Islet precursor cell (in vitro differentiated cells): ENCODE measurements at regions not wholly inside any gene's neighbourhood (a gene's known extent, or its start where the extent isn't known, plus 50 kb on each side); places are given as distances from the start of the nearest gene placed in this dataset.
A peak's percentile ranks its signal among the peaks of the same experiment; 100 is the strongest.

Experiments used
- DNase-seq: peaks from one replicate; pipeline ENCODE4 v3.0.0-alpha.2; 2018

DNA sequence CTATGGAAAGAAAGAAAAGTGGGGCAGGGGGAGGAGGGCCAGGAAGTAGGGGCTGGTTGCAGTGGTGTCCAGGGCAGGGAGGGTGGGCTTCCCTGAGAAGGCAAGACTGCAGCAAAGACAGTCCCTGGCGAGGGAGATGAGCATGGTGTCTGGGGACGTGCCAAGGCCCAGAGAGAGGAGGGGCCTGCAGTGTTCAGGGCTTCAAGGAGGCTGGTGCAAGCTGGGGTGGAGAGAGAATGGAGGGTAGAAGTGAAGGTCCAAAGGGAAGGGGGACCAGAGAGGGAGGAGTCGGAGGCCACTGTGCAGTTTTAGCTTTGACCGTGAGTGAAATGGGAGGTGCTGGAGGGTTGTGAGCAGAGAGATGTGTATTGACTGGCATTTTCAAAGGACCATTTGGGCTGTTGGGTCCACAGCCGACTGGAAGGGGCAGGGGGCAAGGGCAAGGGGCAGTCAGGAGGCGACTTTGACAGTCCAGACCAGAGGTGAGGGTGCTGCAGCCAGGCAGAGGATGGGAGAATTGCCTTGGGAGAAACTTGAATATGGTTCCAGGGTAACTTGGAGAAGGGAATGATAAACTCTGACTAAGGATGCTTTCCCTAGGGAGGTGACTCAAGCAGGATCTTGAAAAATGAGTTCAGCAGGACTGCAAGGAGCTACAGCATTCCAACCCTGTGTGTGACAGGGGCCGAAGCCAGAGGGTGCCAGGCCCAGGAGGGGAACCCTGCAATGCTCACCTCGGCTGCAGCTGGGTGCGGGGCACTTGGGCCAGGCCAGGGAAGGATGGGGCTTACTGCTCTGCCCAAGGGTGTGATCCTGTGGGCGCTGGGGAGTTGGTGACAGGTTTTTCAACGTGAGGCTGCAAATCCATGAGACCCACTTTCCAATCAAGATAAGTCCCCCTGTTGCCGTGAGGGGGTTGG, 177.1 kb upstream of the HAAO start:
- DNase-seq, result peak; percentile 76

GRCh38 chr2:42967959-42968674, 175.7 kb upstream of the HAAO start:
- DNase-seq, result no peak

GRCh38 chr2:42965910-42966309, 173.5 kb upstream of the HAAO start:
- no peak for DNase-seq

- DNase-seq, result no peak
Measured at GRCh38 chr2:42965196-42965595, 172.8 kb upstream of the HAAO start.

DNA sequence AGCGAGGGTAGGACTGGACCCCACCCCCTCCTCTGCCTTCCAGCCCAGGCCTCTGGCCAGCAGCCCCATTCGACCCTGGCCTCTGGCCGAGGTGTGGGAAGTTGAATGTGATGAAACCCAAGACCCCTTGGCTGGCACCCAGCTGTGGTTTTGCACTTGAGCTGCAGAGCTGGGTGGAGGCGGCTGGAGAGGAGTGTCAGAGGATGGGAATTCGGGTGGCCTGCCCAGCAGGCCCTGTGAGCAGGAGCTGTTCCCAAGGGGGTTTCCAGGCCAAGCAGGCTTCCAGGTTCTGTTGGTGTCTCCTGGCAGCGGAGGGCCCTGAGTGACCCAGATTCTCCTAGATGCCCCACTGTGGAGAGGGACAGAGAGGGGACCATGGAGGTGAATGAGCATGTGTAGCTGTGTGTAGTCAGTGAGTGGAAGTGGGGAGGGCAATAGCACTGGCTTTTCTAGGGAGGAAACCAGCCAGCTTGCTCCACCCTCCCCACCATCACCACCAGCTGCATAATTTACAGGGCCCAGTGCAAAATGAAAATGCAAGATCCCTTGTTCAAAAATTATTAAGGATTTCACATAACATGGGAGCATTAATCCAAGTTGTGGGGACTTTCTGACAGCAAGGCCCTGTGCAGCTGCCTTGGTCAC, 172.2 kb upstream of the HAAO start:
- DNase-seq, result no peak

- DNase-seq, result peak; percentile 50
Measured at GRCh38 chr2:42963452-42964068, 171.2 kb upstream of the HAAO start.

- no peak for DNase-seq
Measured at GRCh38 chr2:42962508-42962953, 170.1 kb upstream of the HAAO start.

DNA sequence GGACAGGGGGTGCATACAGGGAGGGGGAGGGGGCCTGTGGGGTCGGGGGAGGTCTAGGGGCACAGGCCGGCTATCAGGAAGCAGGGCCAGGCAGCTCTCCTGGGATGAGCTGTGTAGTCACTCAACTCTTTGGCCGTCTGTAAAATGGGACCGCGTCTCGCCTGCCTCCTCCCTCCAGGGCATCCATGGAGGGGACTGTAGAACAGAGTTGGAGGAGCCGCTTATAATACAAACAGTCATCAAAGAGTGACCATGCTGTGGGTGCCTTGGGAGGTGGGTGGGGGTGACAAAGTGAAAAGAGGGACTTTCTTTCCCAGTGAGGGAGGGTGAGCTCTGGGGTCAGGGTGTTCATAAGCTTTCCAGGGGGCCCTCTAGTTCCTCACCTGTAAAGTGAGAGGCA, 169.6 kb upstream of the HAAO start:
- no peak for DNase-seq

- DNase-seq, result peak; percentile 84
Measured at GRCh38 chr2:42961385-42961811, 169.0 kb upstream of the HAAO start.

DNA sequence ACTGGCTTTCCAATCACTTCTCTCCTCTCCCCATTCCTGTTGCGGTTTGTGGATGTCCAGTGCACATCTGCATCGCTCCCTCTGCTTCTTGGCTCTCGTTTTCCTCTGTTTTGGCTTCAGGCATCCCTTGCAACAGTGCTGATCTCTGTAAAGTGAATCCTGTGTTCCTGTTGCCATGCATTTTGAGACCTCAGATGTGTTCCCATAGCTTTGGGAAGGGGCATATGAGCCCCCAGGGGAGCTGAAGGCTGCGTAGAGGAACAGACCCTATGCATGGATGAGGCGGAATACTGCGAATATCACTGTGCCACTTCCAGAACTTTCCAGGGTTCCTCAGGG, 168.4 kb upstream of the HAAO start:
- no peak for DNase-seq

DNA sequence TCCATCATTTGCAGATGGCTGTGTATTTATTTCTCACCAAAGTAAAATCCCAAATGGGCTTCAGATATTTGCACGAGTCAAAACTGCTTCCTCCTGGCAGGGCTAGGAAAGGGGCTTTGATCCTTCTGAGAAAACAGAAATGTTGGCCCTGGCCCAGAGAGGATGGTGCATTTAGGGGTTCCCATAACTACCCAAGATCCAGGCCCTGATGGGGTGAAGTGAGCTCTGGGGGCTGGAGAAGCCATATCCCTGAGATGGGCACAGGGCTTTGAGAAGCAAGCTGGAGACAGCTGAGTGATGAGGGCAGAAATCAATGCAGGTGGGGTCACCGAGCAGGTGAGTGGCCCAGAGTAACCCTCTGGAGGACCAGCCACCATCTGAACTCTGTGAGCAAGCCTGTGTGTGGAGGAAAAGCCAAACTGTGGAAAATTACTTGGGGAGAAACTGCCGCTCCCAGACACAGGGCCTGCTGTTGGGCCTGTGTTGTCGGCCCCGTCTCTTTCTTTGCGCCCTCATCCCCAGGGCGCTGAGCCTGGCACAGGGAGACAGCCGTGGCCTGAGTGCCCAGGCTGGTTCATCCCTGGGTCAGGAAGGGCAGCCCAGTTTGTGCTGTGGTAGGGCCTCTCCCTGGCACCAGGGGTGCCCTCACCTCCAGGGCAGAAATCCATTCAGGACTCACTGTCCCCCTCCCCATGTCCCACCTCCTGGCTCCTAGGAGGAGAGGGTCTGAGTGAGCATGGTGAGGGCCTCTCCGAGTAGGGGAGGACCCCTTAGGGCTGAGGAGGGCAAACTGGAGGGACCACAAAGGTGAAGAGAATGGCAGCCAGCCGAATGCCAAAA, 167.8 kb upstream of the HAAO start:
- DNase-seq, result no peak

- no peak for DNase-seq
Measured at GRCh38 chr2:42959234-42960001, 167.0 kb upstream of the HAAO start.

DNA sequence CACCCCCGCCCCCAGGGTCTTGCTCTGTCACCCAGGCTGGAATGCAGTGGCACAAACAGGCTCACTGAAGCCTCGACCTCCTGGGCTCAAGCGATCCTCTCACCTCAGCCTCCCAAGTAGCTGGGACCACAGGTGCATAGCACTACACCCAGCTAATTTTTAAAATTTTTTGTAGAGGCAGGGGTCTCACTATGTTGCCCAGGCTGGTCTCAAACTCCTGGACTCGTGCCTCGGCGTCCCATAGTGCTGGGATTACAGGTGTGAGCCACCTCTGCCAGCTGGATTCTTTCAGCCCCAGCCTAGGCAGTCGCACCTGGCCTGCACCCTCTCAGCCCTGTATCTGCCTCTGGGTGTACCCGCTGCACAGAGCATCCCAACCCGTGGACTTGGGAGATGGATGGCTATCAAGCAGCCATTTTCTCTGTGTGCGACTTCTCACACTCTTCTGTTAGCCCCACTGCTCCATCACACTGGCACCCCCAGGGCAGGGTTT, 166.4 kb upstream of the HAAO start:
- no peak for DNase-seq

- DNase-seq, result no peak
Measured at GRCh38 chr2:42957861-42958301, 165.5 kb upstream of the HAAO start.

GRCh38 chr2:42957109-42957860, 164.9 kb upstream of the HAAO start:
- DNase-seq, result no peak

GRCh38 chr2:42954227-42954962, 162.0 kb upstream of the HAAO start:
- peak; percentile 88 for DNase-seq

DNA sequence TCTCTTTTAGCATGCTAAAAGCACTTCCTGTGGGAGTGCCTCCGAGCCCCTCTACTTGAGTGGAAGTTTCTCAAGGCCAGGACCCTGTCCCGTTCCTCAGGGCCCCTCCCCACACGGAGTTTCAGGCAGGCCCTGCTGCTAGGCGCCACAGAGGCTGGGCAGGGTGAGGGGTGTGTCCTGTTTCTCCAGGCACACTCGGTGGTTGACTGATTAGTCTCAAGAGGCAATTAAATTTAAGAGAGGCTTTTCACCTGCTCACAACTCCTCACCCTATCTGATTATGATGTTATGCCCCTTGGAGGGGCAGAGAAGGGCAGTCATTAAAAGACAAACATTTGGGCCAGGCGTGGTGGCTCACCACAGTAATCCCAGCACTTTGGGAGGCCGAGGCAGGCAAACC, 160.8 kb upstream of the HAAO start:
- DNase-seq, result no peak

GRCh38 chr2:42951263-42951938, 159.0 kb upstream of the HAAO start:
- DNase-seq, result no peak

- no peak for DNase-seq
Measured at GRCh38 chr2:42949125-42949524, 156.7 kb upstream of the HAAO start.
